ENCODE measurements at regions not wholly inside any gene's neighbourhood (a gene's known extent, or its start where the extent isn't known, plus 50 kb on each side); places are given as distances from the start of the nearest gene placed in this dataset.

GRCh38 chr2:117631152-117631945, 183.1 kb upstream of the DDX18 start:
- no peaks in the 10 kb centered on the region for H3K4me1 ChIP-seq (ENCODE audit: insufficient read depth, low read length)
- FAIRE-seq (no peak), DNase-seq (ENCODE audit: low read depth) (no peak)
- TF ChIP-seq CTCF (IDR thresholded peaks at IDR 0.05; ENCODE audit: insufficient read depth, low read depth, low read length) (no peak), EZH2 (IDR thresholded peaks at IDR 0.05; ENCODE audit: insufficient read depth, low read length) (no peak)
- no peak overlapping the region for H3K27ac ChIP-seq (ENCODE audit: low read depth, low read length)
- no peak overlapping the region for H3K9ac ChIP-seq (ENCODE audit: low read length)
- no peaks in the 10 kb centered on the region for H3K4me1 Mint-ChIP-seq (ENCODE audit: low read depth, unreplicated experiment)
- no peaks in the 10 kb centered on the region for H3K36me3 ChIP-seq (ENCODE audit: insufficient read depth, low read length)
- H3K36me3 Mint-ChIP-seq (ENCODE audit: low read depth, unreplicated experiment) = no peaks in the 10 kb centered on the region
- no peaks in the 10 kb centered on the region for H3K79me2 ChIP-seq (ENCODE audit: insufficient read depth, low read length)
- H3K4me2 ChIP-seq (ENCODE audit: low read length) = no peak overlapping the region
- peaks cover 17% of the 10 kb centered on the region for H3K27me3 Mint-ChIP-seq (ENCODE audit: low read depth, unreplicated experiment)
- no peaks in the 10 kb centered on the region for H4K20me1 ChIP-seq (ENCODE audit: insufficient read depth, low read length)
- H3K4me3 Mint-ChIP-seq (ENCODE audit: unreplicated experiment) = no peak overlapping the region
- no peak overlapping the region for H2AFZ ChIP-seq (ENCODE audit: low read depth, low read length)
- no peaks in the 10 kb centered on the region for H3K9me3 ChIP-seq (ENCODE audit: insufficient read depth, low read depth, low read length)
- H3K4me3 ChIP-seq (ENCODE audit: insufficient read depth, low read depth, low read length) = no peak overlapping the region
- no peaks in the 10 kb centered on the region for H3K27me3 ChIP-seq (ENCODE audit: insufficient read depth, low read length)
- H3K27ac Mint-ChIP-seq (ENCODE audit: unreplicated experiment) = no peak overlapping the region
- peaks cover 2% of the 10 kb centered on the region for H3K9me3 Mint-ChIP-seq (ENCODE audit: unreplicated experiment)

- Histone ChIP-seq H3K4me3 (ENCODE audit: insufficient read depth, low read depth, low read length) (no peak overlapping the region), H3K4me1 (ENCODE audit: insufficient read depth, low read length) (no peaks in the 10 kb centered on the region), H4K20me1 (ENCODE audit: insufficient read depth, low read length) (no peaks in the 10 kb centered on the region), H3K36me3 (ENCODE audit: insufficient read depth, low read length) (no peaks in the 10 kb centered on the region), H2AFZ (ENCODE audit: low read depth, low read length) (no peak overlapping the region), H3K4me2 (ENCODE audit: low read length) (no peak overlapping the region), H3K27ac (ENCODE audit: low read depth, low read length) (no peak overlapping the region), H3K79me2 (ENCODE audit: insufficient read depth, low read length) (no peaks in the 10 kb centered on the region), H3K27me3 (ENCODE audit: insufficient read depth, low read length) (no peaks in the 10 kb centered on the region), H3K9me3 (ENCODE audit: insufficient read depth, low read depth, low read length) (no peaks in the 10 kb centered on the region), H3K9ac (ENCODE audit: low read length) (no peak overlapping the region)
- no peak overlapping the region for H3K4me3 Mint-ChIP-seq (ENCODE audit: unreplicated experiment)
- FAIRE-seq (no peak), DNase-seq (ENCODE audit: low read depth) (no peak)
- no peak overlapping the region for H3K27ac Mint-ChIP-seq (ENCODE audit: unreplicated experiment)
- H3K4me1 Mint-ChIP-seq (ENCODE audit: low read depth, unreplicated experiment) = no peaks in the 10 kb centered on the region
- H3K27me3 Mint-ChIP-seq (ENCODE audit: low read depth, unreplicated experiment) = peaks cover 23% of the 10 kb centered on the region
- no peaks in the 10 kb centered on the region for H3K36me3 Mint-ChIP-seq (ENCODE audit: low read depth, unreplicated experiment)
- peaks cover 4% of the 10 kb centered on the region for H3K9me3 Mint-ChIP-seq (ENCODE audit: unreplicated experiment)
- TF ChIP-seq CTCF (IDR thresholded peaks at IDR 0.05; ENCODE audit: insufficient read depth, low read depth, low read length) = no peak
- TF ChIP-seq EZH2 (IDR thresholded peaks at IDR 0.05; ENCODE audit: insufficient read depth, low read length) = no peak
Measured at GRCh38 chr2:117635481-117635880, 179.0 kb upstream of the DDX18 start.

GRCh38 chr2:117639401-117639800, 175.1 kb upstream of the DDX18 start:
- Histone ChIP-seq H3K36me3 (ENCODE audit: insufficient read depth, low read length) (no peaks in the 10 kb centered on the region), H3K4me2 (ENCODE audit: low read length) (no peak overlapping the region), H3K9ac (ENCODE audit: low read length) (no peak overlapping the region), H3K9me3 (ENCODE audit: insufficient read depth, low read depth, low read length) (no peaks in the 10 kb centered on the region), H3K27ac (ENCODE audit: low read depth, low read length) (no peak overlapping the region), H3K4me1 (ENCODE audit: insufficient read depth, low read length) (no peaks in the 10 kb centered on the region), H4K20me1 (ENCODE audit: insufficient read depth, low read length) (no peaks in the 10 kb centered on the region), H3K79me2 (ENCODE audit: insufficient read depth, low read length) (no peaks in the 10 kb centered on the region), H3K27me3 (ENCODE audit: insufficient read depth, low read length) (no peaks in the 10 kb centered on the region), H3K4me3 (ENCODE audit: insufficient read depth, low read depth, low read length) (no peak overlapping the region), H2AFZ (ENCODE audit: low read depth, low read length) (no peak overlapping the region)
- no peak overlapping the region for H3K27ac Mint-ChIP-seq (ENCODE audit: unreplicated experiment)
- no peaks in the 10 kb centered on the region for H3K36me3 Mint-ChIP-seq (ENCODE audit: low read depth, unreplicated experiment)
- no peaks in the 10 kb centered on the region for H3K4me1 Mint-ChIP-seq (ENCODE audit: low read depth, unreplicated experiment)
- H3K4me3 Mint-ChIP-seq (ENCODE audit: unreplicated experiment) = no peak overlapping the region
- FAIRE-seq (no peak), DNase-seq (ENCODE audit: low read depth) (no peak)
- peaks cover 6% of the 10 kb centered on the region for H3K27me3 Mint-ChIP-seq (ENCODE audit: low read depth, unreplicated experiment)
- TF ChIP-seq CTCF (IDR thresholded peaks at IDR 0.05; ENCODE audit: insufficient read depth, low read depth, low read length) = no peak
- no peak for TF ChIP-seq EZH2 (IDR thresholded peaks at IDR 0.05; ENCODE audit: insufficient read depth, low read length)
- H3K9me3 Mint-ChIP-seq (ENCODE audit: unreplicated experiment) = peaks cover 8% of the 10 kb centered on the region
